Vagina (tissue), 2 donors: ENCODE measurements at regions not wholly inside any gene's neighbourhood (a gene's known extent, or its start where the extent isn't known, plus 50 kb on each side); places are given as distances from the start of the nearest gene placed in this dataset.

Source experiments
- POLR2AphosphoS5 ChIP-seq, 2 donors: sonication (generic); formaldehyde crosslinking; IDR thresholded peaks; one replicate each; pipeline ENCODE4 v1.9.0; 2017; ENCODE audit warnings: antibody characterized with exemption in 2 of 2, mild to moderate bottlenecking in 2 of 2, low read depth in 1 of 2; ENCODE audit not compliant: insufficient read depth in 1 of 2
- TF ChIP-seq, protein P1 (sequence below), 3 experiments: fragments of 450-650 bp in 2 of 3; fragments of 200-600 bp in 1 of 3; sonication (generic) in 1 of 3; IDR thresholded peaks; one replicate each; pipeline ENCODE4 v1.5.1; 2017 to 2019; ENCODE audit warnings: antibody characterized with exemption in 3 of 3, mild to moderate bottlenecking in 2 of 3, moderate library complexity in 2 of 3

DNA sequence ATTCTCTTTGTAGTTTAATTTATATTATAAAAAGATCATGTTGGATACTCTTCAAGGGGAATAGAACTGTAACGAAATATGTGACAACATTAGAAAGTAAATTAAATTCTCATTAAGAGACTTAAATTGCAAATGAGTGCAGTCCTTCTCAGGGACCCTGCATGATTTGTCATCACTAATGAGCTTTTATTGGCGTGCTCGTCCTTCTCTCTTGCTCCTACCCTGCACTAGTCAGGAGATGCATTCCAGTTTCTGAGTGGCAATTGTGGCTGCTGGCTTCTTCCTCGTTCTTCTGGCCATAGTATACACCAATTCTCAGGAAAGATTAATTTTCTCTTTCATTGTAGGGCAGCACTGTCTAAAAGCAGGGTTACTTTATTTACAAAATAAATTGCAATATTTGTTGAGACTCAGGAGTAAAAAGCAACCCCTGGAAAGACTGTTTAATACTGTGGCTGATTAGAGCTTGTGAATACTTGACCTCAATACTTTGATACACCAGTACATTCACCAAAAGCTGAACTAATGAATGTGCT is 376.3 kb upstream of the CHD1 start:
- TF ChIP-seq, protein P1, sequence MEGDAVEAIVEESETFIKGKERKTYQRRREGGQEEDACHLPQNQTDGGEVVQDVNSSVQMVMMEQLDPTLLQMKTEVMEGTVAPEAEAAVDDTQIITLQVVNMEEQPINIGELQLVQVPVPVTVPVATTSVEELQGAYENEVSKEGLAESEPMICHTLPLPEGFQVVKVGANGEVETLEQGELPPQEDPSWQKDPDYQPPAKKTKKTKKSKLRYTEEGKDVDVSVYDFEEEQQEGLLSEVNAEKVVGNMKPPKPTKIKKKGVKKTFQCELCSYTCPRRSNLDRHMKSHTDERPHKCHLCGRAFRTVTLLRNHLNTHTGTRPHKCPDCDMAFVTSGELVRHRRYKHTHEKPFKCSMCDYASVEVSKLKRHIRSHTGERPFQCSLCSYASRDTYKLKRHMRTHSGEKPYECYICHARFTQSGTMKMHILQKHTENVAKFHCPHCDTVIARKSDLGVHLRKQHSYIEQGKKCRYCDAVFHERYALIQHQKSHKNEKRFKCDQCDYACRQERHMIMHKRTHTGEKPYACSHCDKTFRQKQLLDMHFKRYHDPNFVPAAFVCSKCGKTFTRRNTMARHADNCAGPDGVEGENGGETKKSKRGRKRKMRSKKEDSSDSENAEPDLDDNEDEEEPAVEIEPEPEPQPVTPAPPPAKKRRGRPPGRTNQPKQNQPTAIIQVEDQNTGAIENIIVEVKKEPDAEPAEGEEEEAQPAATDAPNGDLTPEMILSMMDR (IDR thresholded peaks at IDR 0.05) = no peak
- no peak for TF ChIP-seq POLR2AphosphoS5 (IDR thresholded peaks at IDR 0.05; ENCODE audit: insufficient read depth in 1 of 2, low read depth in 1 of 2)
